HG02763 (cell line): ENCODE measurements at regions not wholly inside any gene's neighbourhood (a gene's known extent, or its start where the extent isn't known, plus 50 kb on each side); places are given as distances from the start of the nearest gene placed in this dataset.

ENCODE experiments used
- ATAC-seq: cut with Tn5 transposase; IDR thresholded peaks from one replicate; pipeline ENCODE4 v1.9.1; 2021; ENCODE audit warnings: mild to moderate bottlenecking, moderate library complexity; ENCODE audit not compliant: unreplicated experiment

DNA sequence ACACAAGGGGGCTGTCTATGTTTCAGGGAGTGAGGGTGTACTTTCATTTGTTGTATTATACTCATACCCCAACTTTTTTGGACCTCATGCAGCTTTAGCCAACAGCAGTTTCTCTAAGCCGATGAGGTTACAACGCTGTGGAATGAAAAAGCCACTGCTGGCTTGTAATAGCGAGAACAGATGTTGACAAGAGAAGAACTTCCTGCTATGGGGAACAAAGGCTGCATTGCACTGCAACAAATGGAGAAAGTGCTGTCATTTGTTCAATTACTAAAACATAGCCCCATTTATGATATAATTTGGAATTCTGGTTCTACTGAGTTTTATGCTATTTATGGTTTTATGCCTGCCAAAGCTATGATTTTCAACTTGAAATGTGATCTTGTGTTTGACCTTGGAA, 104.2 kb upstream of the TMEM72 start:
- ATAC-seq = no peak

GRCh38 chr10:44807451-44807850, 103.7 kb upstream of the TMEM72 start:
- no peak for ATAC-seq

- ATAC-seq = no peak
These were observed 101.5 kb upstream of the TMEM72 start for GRCh38 chr10:44809647-44810046.

- no peak for ATAC-seq
These were observed 100.1 kb upstream of the TMEM72 start for GRCh38 chr10:44811072-44811471.

- no peak for ATAC-seq
These were observed 97.9 kb upstream of the TMEM72 start for GRCh38 chr10:44813201-44813600.

- no peak for ATAC-seq
These were observed 96.2 kb upstream of the TMEM72 start for GRCh38 chr10:44814929-44815328.

DNA sequence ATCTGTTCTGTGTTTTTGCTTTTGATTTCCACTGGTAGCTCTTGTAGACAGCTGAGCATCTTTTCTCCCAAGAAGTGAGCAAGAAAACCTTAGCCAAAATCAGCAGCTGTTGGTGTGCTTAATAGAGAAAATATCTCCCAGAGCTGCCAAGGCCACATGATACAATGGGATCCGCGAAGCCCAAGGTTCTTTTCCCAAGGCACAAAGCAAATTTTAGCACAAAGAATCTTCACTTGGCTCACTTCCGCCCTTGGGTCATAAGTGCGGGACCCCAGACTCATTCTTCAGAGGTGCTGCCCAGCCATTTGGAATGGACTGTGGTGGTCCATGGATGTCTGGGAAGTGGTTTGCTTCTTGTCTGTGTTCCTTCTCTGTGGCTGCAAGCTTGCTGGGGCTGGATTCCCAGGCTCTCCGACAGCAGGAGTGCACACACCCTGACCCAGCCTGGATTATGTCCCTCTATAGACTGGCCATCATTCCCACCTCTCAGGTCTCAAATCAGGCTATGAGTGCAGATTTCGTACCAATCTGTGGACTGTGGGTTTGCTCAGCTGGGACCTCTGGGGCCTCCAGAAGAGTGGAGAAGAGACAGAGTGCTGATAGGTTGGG, 93.0 kb upstream of the TMEM72 start:
- ATAC-seq = no peak

DNA sequence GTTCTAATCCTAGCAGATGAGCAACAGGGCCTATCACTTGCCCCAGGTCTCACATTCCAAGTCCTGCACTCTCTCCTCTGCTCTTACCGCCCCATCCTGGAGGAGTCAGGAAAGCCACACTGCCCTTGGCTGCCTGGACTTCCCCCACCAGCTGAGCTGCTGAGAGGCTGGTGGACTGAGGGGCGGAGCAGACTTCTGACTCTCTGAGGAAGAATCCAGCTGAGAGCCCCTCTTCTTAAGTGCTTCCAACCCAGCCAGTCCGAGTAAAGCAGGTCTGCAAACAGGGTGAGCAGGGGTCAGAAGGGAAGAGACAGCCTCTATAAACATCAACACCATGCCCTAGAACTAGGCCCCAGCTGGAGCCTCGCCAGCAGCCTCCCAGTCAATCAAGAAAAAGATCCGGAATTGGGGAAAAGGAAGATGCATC, 92.4 kb upstream of the TMEM72 start:
- no peak for ATAC-seq

GRCh38 chr10:44820094-44820493, 91.0 kb upstream of the TMEM72 start:
- ATAC-seq = no peak

DNA sequence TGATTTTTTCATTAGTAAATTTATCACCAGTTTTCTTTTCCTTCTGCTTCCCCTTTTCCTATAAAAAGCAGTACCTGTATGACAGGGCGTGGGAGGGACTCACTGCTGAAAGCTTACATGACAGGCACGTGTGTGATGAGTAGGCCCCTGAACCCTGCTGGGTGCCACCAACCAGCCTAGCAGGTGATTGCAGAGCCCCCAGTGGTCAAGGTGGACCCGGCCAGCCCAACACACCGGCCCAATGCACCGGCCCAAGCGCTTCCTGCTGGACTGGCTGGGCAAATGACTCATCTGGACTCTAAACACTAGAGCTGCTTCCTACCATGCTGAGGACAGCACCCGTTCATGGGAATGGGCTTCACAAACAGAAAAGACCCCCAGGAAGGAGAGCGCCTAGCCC, 89.8 kb upstream of the TMEM72 start:
- no peak for ATAC-seq

GRCh38 chr10:44822349-44822748, 88.8 kb upstream of the TMEM72 start:
- no peak for ATAC-seq

DNA sequence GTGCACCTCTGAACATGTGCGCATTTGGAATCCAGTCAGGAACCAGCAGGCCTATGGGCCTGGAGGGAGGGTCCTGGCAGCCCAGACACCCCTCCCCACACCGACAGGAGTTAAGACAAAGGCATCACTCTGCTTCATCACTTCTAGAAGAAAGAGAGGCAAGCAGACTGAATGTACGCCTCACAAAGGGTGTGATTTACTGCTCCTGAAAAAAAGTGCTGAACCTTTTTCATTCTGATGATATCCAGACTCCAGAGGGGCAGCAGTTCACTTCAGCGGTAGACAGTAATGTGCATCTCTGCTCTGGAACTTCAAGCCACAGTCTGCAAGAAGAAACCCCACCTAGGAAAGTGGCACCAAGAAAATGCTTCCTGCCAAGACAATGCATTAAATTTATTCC, 88.2 kb upstream of the TMEM72 start:
- no peak for ATAC-seq

DNA sequence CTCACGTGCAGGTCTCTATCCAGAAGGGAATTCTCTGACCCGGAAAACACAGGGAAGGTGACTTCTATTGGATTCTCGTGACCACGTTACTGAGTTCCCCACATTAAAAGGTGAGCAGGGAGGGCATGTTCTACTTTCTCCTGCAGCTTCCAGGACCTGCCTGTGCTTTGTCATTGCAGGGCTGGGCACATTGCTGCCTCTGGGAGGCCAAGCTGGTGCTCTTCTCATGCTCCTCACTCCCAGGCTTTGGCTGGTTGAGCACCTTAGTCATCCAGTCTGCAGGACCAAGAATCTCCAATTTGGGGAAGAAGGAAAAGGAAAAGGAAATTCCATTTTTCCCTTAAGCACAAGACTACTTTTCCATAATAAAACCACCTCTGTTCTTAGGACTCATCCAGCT, 86.5 kb upstream of the TMEM72 start:
- no peak for ATAC-seq

GRCh38 chr10:44827431-44828006, 83.6 kb upstream of the TMEM72 start:
- ATAC-seq = no peak

GRCh38 chr10:44828508-44829142, 82.5 kb upstream of the TMEM72 start:
- ATAC-seq = no peak

GRCh38 chr10:44829426-44829825, 81.7 kb upstream of the TMEM72 start:
- ATAC-seq = no peak

GRCh38 chr10:44830022-44830421, 81.1 kb upstream of the TMEM72 start:
- ATAC-seq = no peak

DNA sequence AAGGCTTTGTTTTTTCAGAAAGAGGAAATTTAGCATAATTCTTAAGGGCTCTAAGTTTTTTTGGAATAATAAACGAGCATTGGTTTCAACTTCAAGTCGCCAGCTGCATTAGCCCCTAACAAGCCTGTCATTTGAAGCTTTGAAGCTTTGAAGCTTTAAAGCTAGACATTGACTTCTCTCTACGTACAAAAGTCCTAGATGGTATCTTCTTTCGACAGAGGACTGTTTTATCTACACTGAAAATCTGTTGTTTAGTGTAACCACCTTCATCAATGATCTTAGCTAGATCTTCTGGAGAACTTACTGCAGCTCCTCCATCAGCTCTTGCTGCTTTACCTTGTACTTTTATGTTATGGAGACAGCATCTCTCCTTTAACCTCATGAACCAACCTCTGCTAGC, 79.6 kb upstream of the TMEM72 start:
- ATAC-seq = no peak

GRCh38 chr10:44832595-44833390, 78.3 kb upstream of the TMEM72 start:
- ATAC-seq = no peak

DNA sequence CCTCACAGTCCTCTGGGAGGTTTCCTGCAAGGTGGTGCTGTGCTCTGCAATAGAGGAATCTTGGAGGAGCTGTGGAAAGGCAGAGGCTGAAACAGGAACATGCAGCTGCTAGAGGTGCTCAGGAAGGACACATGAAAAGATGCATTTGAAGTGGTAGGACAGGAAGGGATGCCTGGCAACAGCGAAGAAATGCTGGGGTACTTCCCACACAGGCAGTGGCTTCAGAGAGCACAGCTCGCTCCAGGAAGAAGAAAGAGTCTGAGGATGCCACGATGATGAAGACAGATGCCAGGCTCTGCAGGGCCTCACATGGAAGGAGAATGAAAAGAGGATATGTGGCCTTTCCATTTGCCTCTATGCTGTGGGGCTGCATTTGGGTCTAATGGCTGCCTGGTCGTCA, 77.0 kb upstream of the TMEM72 start:
- ATAC-seq = no peak

GRCh38 chr10:44835300-44835699, 75.8 kb upstream of the TMEM72 start:
- ATAC-seq = no peak

DNA sequence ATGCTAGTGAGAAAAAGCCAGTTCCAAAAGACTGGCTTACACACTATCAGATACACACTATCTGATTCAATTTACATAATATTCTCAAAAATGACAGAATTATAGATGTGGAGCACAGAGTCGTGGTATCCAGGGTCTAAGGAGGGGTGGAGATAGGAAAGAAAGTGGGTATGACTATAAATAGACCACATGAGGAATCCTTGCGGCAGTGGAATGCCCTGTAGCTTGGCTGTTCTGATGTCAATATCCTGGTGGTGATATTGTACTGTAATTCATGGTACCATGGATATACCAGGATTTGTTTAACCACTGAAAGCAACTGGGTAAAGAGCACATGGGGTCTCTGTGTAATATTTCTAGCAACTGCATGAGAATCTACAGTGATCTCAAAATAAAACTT, 67.7 kb upstream of the TMEM72 start:
- ATAC-seq = no peak
